GM21447 (cell line): ENCODE measurements at regions not wholly inside any gene's neighbourhood (a gene's known extent, or its start where the extent isn't known, plus 50 kb on each side); places are given as distances from the start of the nearest gene placed in this dataset.

Source experiments
- ATAC-seq: cut with Tn5 transposase; IDR thresholded peaks from one replicate; pipeline ENCODE4 v1.9.1; 2021; ENCODE audit not compliant: unreplicated experiment

DNA sequence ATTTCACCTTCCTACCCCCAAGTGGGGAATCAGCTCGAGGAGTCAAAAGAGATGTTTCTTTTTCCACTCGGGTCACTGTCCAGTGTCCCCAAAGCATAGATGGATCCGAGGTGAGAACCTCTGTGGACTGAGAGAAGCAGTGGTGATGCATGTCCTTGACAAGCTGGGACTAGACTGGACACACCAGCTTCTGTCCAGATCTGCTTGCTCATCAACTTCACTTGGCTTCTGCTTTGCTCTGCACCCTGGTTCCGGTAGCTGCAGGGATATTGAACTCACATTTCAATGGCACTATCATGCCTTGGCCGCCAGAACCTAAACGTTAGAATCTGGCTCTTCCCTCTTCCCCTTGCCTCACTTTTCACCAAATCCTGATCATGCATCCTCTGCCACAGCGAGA is 50.3 kb upstream of the CXCL12 start:
- ATAC-seq = no peak

GRCh38 chr10:44436240-44436639 is 51.3 kb upstream of the CXCL12 start:
- no peak for ATAC-seq

DNA sequence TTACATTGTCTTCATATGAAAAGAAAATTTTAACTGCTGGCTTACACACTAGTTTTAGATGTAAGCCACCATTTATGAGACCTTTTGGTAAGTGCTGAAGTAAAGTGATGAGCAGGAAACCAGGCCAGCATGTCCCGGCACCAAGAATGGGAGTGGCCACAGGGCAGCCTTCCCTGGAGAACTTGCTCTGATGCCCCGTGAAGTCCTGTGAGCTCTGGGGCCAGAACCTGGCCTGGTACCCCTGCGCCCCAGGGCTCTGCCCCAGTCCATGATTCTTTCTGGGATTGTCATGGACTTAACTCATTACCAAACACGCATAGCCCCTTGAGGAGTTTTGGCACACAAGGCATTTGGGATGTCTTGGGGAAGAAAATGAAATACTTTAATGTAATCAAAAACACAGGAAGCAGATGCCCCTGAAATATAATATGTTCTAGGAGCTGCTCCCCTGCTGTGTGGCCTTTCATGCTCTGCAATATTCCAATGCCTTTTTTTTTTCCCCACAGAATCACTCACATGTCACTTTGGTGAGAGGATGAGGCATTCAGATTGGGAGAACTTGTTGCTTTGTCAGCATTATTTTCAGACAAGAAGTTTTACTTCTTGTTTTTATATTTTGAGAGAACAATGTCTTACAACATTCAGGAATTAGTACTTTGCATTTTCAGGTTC is 53.1 kb upstream of the CXCL12 start:
- ATAC-seq = no peak

DNA sequence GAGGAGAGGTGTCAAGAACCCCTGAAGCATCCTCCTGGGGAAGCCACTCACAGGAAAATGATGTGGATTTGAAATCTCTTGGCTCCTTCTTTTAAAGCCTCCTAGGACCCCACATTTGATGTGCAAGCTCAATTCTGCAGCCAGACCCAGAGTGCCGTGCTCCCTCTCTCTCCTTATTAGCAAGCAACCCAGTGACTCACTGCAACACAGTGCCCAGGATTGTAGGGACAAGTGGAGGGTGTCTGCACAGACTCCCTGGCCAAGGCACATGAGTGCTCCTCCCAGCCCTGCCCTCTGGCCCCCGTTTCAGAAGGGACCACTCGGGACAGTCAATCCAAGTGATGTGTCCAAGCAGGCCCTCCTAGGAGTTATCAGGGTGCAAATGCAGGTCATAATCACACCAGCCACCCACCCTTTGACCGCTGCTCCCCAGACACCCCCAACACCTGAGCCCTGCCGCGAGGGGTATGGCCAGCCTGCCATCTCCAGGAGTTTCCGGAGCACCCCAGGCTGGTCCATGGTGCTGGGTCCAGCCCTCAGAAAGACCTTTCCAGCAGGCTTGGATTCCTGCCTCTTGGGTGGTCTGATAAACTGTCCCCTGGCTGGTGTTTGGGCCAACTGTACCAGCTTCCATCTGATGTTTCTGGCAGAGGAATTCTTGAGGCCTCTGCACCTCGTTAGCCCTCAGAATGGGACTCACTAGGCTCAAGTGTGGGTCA is 54.5 kb upstream of the CXCL12 start:
- no peak for ATAC-seq

- no peak for ATAC-seq
Measured at GRCh38 chr10:44439958-44440244, 55.0 kb upstream of the CXCL12 start.

- no peak for ATAC-seq
Measured at GRCh38 chr10:44457259-44457658, 72.4 kb upstream of the CXCL12 start.

GRCh38 chr10:44458671-44459413 is 73.9 kb upstream of the CXCL12 start:
- ATAC-seq = no peak

DNA sequence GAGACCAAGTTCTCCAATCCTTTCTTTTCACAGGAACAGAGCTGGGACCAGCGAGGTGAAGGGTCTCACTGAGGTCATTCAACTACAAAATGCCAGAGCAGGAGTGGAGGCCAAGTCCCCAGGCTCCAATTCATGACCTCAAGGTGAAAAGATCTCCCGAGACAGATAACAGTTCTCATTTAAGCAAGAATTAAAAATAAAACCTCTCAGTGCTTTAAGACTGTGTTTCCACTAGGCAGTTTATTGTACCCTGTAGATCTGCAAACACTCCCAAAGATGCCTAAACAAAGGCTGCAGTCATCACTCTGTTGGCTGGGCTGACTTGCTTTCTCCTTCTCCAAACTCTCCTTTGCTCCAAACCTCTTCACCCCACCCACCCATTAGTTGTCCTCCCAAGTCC is 74.8 kb upstream of the CXCL12 start:
- no peak for ATAC-seq

DNA sequence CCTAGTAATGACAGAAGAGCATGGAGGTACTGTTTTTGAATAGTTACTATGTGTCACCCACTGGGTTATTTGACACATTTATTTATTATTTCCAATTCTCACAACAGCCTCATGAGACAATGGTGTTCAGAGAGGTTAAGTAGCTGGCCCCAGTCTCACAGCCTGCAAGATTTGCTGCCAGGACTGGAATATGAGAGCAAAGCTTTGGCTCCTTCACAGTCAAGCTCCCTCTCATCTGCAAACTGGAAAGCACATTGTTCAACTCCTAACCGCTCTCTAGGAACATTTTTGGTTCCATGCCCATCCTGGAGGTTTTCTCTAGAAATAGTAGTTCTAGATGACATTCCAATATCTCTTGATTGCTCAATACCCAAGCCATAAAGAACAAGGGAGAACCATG is 75.5 kb upstream of the CXCL12 start:
- ATAC-seq = no peak

DNA sequence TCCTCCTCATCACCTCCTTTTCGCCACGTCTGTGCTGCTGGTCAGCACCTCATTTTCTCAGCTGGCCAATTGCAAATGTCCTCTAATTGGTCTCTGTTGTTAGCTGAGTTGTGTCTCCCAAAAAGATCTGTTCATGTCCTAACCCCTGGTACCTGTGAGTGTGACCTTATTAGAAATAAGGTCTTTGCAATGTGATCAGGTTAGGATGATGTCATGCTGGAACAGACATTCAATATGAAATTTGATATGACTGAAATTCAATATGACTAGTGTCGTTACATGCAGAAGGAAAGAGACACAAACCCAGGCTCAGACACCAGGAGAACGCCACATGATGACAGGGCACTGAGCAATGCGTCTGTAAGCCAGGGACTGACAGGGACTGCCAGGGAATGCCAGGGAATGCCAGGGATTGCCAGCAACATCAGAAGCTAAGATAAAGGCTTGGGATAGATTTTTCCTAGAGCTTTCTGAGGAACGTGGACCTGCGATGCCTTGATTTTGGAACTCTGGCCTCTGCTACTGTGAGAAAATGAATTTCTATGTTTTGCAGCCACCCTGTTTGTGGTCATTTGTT is 77.5 kb upstream of the CXCL12 start:
- no peak for ATAC-seq

DNA sequence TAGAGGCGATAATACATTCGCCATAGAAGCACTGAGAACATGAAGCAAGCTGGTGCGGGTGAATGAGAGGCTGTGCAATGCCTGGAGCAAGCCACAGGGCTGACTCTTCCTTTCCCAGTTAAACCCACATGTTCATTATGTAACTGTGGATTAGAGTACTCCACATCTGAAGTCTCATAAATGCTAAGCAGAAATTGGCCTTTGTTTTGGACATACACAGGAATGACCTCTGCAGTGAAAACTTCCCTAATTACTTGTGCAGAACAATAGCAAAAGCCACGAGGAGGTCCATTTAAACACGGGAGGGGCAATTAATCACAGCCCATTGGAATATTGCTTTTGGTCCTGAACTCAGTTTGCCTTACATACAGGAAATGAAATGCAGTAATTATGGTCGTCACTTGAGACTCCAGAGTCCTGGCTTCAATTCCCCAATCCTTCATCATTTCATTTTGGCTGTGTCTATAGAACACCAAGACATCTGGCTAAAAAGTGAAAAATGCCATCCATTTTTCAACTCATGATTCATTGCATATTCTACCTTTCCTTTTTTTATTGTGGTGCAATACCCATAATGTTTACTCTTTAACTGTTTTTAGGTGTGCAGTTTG is 78.7 kb upstream of the CXCL12 start:
- no peak for ATAC-seq

DNA sequence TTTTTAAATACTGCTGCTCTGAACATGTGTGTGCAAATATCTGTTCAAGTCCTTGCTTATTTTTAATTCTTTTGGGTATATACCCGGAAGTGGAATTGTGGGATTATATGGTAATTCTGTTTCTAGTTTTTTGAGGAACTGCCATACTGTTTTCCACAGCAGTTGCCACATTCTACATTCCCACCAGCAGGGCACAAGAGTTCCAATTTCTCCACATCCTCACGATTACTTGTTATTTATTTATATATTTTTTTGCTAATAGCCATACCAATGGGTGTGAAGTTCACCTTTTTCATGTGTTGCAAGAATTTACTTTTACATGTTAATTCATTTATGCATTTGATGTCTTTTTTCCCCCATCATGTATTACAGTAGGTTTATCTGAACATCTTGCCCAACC is 79.6 kb upstream of the CXCL12 start:
- no peak for ATAC-seq

GRCh38 chr10:44465401-44466115 is 80.7 kb upstream of the CXCL12 start:
- ATAC-seq = no peak

- ATAC-seq = no peak
Measured at GRCh38 chr10:44466236-44466635, 81.3 kb upstream of the CXCL12 start.

GRCh38 chr10:44467090-44467489 is 82.2 kb upstream of the CXCL12 start:
- ATAC-seq = no peak

DNA sequence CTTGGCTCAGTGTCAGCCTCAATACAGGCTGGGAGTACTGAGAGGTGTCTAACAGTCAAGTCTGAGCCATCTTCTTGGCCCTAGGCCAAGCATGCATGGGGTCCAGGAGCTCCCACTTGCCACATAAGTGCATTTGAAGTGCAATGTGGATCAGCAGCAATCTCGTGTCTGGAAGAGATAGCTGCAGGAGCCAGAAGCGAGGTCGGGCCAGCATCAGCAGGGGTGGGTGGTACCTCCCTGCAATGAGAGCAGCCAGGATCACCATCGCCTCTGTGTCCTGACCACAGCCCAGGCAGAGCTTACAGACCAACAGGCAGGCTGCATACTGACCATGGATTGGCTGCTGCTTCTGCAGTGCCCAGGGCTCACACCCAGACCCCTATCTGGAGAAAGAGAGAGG is 83.0 kb upstream of the CXCL12 start:
- ATAC-seq = no peak

DNA sequence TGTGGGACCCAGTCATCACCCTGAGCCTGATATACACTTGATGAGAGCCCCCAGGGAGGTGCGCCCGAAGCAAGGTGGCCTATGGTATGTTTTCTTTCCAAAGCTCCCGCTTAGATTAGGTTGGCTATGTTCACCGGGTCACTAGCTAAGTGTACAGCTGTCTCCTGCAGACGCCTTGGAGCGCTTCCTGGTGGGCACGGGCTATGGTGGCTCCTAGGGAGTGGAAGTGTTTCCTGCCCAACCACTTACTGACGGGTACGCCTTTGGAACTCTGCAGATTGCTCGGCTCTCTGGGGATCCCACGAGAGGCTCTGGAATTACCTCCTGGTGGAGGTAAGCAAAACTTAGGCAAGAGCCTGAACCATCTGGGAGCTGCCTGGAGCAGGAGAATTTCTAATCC is 83.6 kb upstream of the CXCL12 start:
- no peak for ATAC-seq

- ATAC-seq = no peak
Measured at GRCh38 chr10:44468965-44469364, 84.1 kb upstream of the CXCL12 start.

DNA sequence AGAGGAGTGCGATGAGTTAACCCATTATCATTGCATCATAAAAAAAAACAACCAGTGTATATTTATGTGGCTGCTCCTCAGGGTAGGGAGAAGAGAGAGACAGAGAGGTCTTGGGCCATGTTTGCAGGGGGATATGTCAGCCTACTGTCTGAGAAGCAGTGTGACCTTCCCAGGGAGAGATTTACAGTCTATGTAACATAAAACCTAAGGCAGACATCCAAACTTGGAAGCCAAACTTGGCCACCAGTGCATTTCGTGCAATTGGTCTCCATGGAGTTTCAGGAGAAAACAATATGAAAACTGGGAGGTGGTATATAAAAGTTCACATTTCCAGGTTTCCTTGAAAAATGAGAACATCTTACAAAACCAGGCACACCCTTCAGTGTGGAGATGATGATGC is 85.9 kb upstream of the CXCL12 start:
- ATAC-seq = no peak

- ATAC-seq = no peak
Measured at GRCh38 chr10:44471410-44471809, 86.5 kb upstream of the CXCL12 start.

DNA sequence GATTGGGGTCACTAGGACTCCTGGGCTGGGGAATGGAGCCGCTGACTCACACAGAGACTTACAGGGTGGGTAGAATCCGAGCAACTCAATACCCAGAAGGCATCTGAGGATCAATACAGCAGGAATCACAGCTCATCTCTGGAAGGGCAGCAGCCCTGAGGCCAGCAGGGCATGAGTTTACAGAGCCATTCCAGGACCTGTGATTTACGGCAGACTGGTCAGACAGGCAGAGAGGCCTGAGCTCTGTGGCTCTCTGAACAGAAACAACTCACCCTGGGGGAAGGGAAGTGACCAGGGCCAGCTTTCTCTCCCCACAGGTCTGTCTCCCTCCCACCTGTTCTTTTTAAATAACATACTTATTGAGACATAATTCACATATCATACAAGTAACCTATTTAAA is 88.2 kb upstream of the CXCL12 start:
- no peak for ATAC-seq
